ENCODE measurements at regions not wholly inside any gene's neighbourhood (a gene's known extent, or its start where the extent isn't known, plus 50 kb on each side); places are given as distances from the start of the nearest gene placed in this dataset.

DNA sequence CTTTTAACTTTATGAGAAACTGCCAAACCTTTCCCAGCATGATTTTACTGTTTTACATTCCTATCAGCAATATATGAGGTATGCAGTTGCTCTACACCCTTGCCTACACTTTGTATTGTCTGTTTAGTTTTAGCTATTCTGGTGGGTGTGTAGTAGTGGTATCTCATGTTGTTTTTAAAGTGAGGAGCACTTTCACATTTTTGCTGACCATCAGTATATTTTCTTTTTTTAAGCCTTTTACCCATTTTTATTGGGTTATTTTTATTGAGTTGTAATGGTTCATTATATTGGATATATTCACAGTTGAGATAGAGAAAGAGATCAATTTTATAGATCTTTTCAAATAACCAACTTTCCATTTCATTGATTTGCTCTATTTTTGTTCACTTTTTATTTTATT is 102.4 kb downstream of the BARX1 start:
- no peak overlapping the region for H4K91ac ChIP-seq (replicated peaks; ENCODE audit: insufficient read length, low read length)
- no peak overlapping the region for H3K4me3 ChIP-seq (ENCODE audit: extremely low read depth in 1 of 4, insufficient read depth in 2 of 4, low read depth in 3 of 4, low read length in 4 of 4)
- H3K79me1 ChIP-seq (ENCODE audit: low read depth, low read length) = no peaks in the 10 kb centered on the region
- no peak overlapping the region for H3K18ac ChIP-seq (ENCODE audit: extremely low read depth, low read length)
- H3K4me2 ChIP-seq (ENCODE audit: insufficient read depth in 1 of 2, low read depth in 2 of 2, low read length in 2 of 2) = no peak overlapping the region
- H3K9me3 ChIP-seq (ENCODE audit: insufficient read depth in 2 of 2, low read depth in 1 of 2, low read length in 1 of 2) = no peaks in the 10 kb centered on the region
- peaks cover 0 to 2% (median 0%) of the 10 kb centered on the region in 4 experiments; a peak in 2 of 7 replicates for H3K4me1 ChIP-seq (replicated peaks in 1 of 4; ENCODE audit: control insufficient read depth in 3 of 4, insufficient read depth in 4 of 4, low read length in 3 of 4)
- H4K5ac ChIP-seq (ENCODE audit: insufficient read length, low read depth, low read length) = no peak overlapping the region
- ChIA-PET POLR2A (ENCODE audit: partially characterized antibody) (no interaction called here), CTCF (ENCODE audit: partially characterized antibody) (interaction anchor here (0.9 to 1.1 kb wide), 2 partner anchors 27 to 360 kb away, joined by 3 to 4 read pairs; no protein-coding TSS in a partner anchor)
- no peaks in the 10 kb centered on the region for H4K20me1 ChIP-seq (replicated peaks in 1 of 2; ENCODE audit: control insufficient read depth in 1 of 2, insufficient read depth in 2 of 2, low read length in 2 of 2)
- H3K4ac ChIP-seq (replicated peaks; ENCODE audit: insufficient read length, low read depth, low read length) = no peak overlapping the region
- H4K8ac ChIP-seq (ENCODE audit: extremely low read depth, insufficient read depth, low read length) = no peak overlapping the region
- H2BK15ac ChIP-seq (ENCODE audit: low read length) = no peak overlapping the region
- H2AK5ac ChIP-seq (ENCODE audit: low read depth, low read length) = no peak overlapping the region
- no peaks in the 10 kb centered on the region for H3K36me3 ChIP-seq (ENCODE audit: control insufficient read depth in 2 of 4, insufficient read depth in 4 of 4, low read length in 3 of 4)
- no peaks in the 10 kb centered on the region for H3K79me2 ChIP-seq (ENCODE audit: control insufficient read depth in 1 of 2, insufficient read depth in 2 of 2, low read length in 2 of 2)
- no peak for FAIRE-seq
- no peak overlapping the region for H3K14ac ChIP-seq (ENCODE audit: insufficient read length)
- no peak overlapping the region for H2BK5ac ChIP-seq (ENCODE audit: low read depth, low read length)
- H3K27ac ChIP-seq (ENCODE audit: low read depth, low read length) = no peak overlapping the region
- no peak overlapping the region for H2BK120ac ChIP-seq (replicated peaks; ENCODE audit: low read depth, low read length)
- no peak overlapping the region for H3K56ac ChIP-seq (replicated peaks; ENCODE audit: insufficient read length, low read depth, low read length)
- no peak overlapping the region for H2BK12ac ChIP-seq (ENCODE audit: low read depth, low read length)
- no peak overlapping the region for H2BK20ac ChIP-seq (ENCODE audit: low read length)
- H3K9ac ChIP-seq (replicated peaks in 1 of 4; ENCODE audit: extremely low read depth in 1 of 4, low read depth in 3 of 4, low read length in 3 of 4) = no peak overlapping the region
- no peak for DNase-seq (ENCODE audit: low read depth in 1 of 2, low spot score in 2 of 2)
- no peak overlapping the region for H2AFZ ChIP-seq (ENCODE audit: low read length)
- no peaks in the 10 kb centered on the region for H3K27me3 ChIP-seq (replicated peaks in 1 of 4; ENCODE audit: control insufficient read depth in 3 of 4, extremely low read depth in 1 of 4, insufficient read depth in 3 of 4, low read length in 3 of 4)
- no peaks in the 10 kb centered on the region for H3K23me2 ChIP-seq (ENCODE audit: low read depth, low read length)
- TF ChIP-seq SIN3A (conservative IDR thresholded peaks at IDR 0.05 in 1 of 2, IDR thresholded peaks at IDR 0.05 in 1 of 2; ENCODE audit: low read depth in 1 of 2, low read length in 2 of 2) = no peak
- TF ChIP-seq EZH2 (IDR thresholded peaks at IDR 0.05; ENCODE audit: low read depth, low read length, severe bottlenecking) = no peak
- TF ChIP-seq, protein P1, sequence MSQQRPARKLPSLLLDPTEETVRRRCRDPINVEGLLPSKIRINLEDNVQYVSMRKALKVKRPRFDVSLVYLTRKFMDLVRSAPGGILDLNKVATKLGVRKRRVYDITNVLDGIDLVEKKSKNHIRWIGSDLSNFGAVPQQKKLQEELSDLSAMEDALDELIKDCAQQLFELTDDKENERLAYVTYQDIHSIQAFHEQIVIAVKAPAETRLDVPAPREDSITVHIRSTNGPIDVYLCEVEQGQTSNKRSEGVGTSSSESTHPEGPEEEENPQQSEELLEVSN (IDR thresholded peaks at IDR 0.05) = no peak
- TF ChIP-seq BRCA1 (IDR thresholded peaks at IDR 0.05; ENCODE audit: low read depth, low read length) = no peak
- no peak for TF ChIP-seq CTBP2 (IDR thresholded peaks at IDR 0.05; ENCODE audit: borderline replicate concordance, insufficient read depth, insufficient read length, low read length)
- TF ChIP-seq SP2 (IDR thresholded peaks at IDR 0.05; ENCODE audit: low read length) = no peak
- TF ChIP-seq TAF7 (optimal IDR thresholded peaks at IDR 0.05; ENCODE audit: borderline replicate concordance, low read depth, low read length) = no peak
- no peak for TF ChIP-seq RAD21 (IDR thresholded peaks at IDR 0.05 in 1 of 2, conservative IDR thresholded peaks at IDR 0.05 in 1 of 2; ENCODE audit: low read depth in 2 of 2, low read length in 2 of 2)
- no peak for TF ChIP-seq YY1 (IDR thresholded peaks at IDR 0.05; ENCODE audit: low read depth, low read length)
- no peak for TF ChIP-seq HDAC2 (IDR thresholded peaks at IDR 0.05; ENCODE audit: borderline replicate concordance in 1 of 2, low read depth in 2 of 2, low read length in 2 of 2)
- H3K23ac ChIP-seq (ENCODE audit: insufficient read length) = no peak overlapping the region
